KMS-11 (cell line): ENCODE measurements at regions not wholly inside any gene's neighbourhood (a gene's known extent, or its start where the extent isn't known, plus 50 kb on each side); places are given as distances from the start of the nearest gene placed in this dataset.

Experiments used
- H2AFZ ChIP-seq: fragments of 200-600 bp; sonication (generic); 2 replicates; pipeline ENCODE4 v1.6.1; 2016; ENCODE audit warnings: antibody characterized with exemption, mixed run types, low read depth
- H3K27ac ChIP-seq: fragments of 200-600 bp; sonication (generic); 2 replicates; pipeline ENCODE4 v1.6.1; 2016; ENCODE audit warnings: mild to moderate bottlenecking, mixed run types
- H3K27me3 ChIP-seq: fragments of 200-600 bp; sonication (generic); 2 replicates; pipeline ENCODE4 v1.6.1; 2017; ENCODE audit warnings: mild to moderate bottlenecking, low read depth, mixed run types, moderate library complexity; ENCODE audit not compliant: insufficient read depth
- H3K36me3 ChIP-seq: fragments of 200-600 bp; sonication (generic); 2 replicates; pipeline ENCODE4 v1.6.1; 2017; ENCODE audit warnings: mild to moderate bottlenecking, mixed run types; ENCODE audit not compliant: insufficient read depth
- H3K4me1 ChIP-seq: fragments of 200-600 bp; sonication (generic); 2 replicates; pipeline ENCODE4 v1.6.1; 2016; ENCODE audit warnings: mild to moderate bottlenecking, low read depth, mixed run types; ENCODE audit not compliant: poor library complexity, severe bottlenecking
- H3K4me2 ChIP-seq: fragments of 200-600 bp; sonication (generic); 2 replicates; pipeline ENCODE4 v1.7.0; 2016; ENCODE audit warnings: mild to moderate bottlenecking, mixed run types
- H3K4me3 ChIP-seq: fragments of 200-600 bp; sonication (generic); IDR thresholded peaks from 2 replicates; pipeline ENCODE4 v1.6.1; 2017; ENCODE audit warnings: low read depth, low read length, mixed read lengths; ENCODE audit not compliant: insufficient read depth
- H3K79me2 ChIP-seq: fragments of 200-600 bp; sonication (generic); 2 replicates; pipeline ENCODE4 v1.6.1; 2016; ENCODE audit warnings: low read depth, mixed run types; ENCODE audit not compliant: insufficient read depth
- H3K9ac ChIP-seq: fragments of 200-600 bp; sonication (generic); 2 replicates; pipeline ENCODE4 v1.6.1; 2016; ENCODE audit warnings: mild to moderate bottlenecking, mixed run types
- H4K20me1 ChIP-seq: fragments of 200-600 bp; sonication (generic); 2 replicates; pipeline ENCODE4 v1.6.1; 2016; ENCODE audit warnings: mild to moderate bottlenecking, mixed run types; ENCODE audit not compliant: insufficient read depth
- TF ChIP-seq, protein P1 (sequence below): fragments of 200-600 bp; sonication (generic); conservative IDR thresholded peaks from 2 replicates; pipeline ENCODE4 v1.6.1; 2017; ENCODE audit warnings: low read depth, mild to moderate bottlenecking, antibody characterized with exemption, low read length, moderate library complexity, mixed read lengths

GRCh38 chr15:39194106-39194830 lies 386.6 kb upstream of the THBS1 start:
- no peak overlapping the region for H3K27ac ChIP-seq
- no peaks in the 10 kb centered on the region for H3K36me3 ChIP-seq
- H3K4me2 ChIP-seq, result no peak overlapping the region
- TF ChIP-seq, protein P1, sequence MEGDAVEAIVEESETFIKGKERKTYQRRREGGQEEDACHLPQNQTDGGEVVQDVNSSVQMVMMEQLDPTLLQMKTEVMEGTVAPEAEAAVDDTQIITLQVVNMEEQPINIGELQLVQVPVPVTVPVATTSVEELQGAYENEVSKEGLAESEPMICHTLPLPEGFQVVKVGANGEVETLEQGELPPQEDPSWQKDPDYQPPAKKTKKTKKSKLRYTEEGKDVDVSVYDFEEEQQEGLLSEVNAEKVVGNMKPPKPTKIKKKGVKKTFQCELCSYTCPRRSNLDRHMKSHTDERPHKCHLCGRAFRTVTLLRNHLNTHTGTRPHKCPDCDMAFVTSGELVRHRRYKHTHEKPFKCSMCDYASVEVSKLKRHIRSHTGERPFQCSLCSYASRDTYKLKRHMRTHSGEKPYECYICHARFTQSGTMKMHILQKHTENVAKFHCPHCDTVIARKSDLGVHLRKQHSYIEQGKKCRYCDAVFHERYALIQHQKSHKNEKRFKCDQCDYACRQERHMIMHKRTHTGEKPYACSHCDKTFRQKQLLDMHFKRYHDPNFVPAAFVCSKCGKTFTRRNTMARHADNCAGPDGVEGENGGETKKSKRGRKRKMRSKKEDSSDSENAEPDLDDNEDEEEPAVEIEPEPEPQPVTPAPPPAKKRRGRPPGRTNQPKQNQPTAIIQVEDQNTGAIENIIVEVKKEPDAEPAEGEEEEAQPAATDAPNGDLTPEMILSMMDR, result no peak
- H2AFZ ChIP-seq, result no peak overlapping the region
- no peaks in the 10 kb centered on the region for H3K4me1 ChIP-seq
- H3K27me3 ChIP-seq, result no peaks in the 10 kb centered on the region
- no peaks in the 10 kb centered on the region for H4K20me1 ChIP-seq
- H3K4me3 ChIP-seq, result no peak overlapping the region
- no peak overlapping the region for H3K9ac ChIP-seq
- no peaks in the 10 kb centered on the region for H3K79me2 ChIP-seq

DNA sequence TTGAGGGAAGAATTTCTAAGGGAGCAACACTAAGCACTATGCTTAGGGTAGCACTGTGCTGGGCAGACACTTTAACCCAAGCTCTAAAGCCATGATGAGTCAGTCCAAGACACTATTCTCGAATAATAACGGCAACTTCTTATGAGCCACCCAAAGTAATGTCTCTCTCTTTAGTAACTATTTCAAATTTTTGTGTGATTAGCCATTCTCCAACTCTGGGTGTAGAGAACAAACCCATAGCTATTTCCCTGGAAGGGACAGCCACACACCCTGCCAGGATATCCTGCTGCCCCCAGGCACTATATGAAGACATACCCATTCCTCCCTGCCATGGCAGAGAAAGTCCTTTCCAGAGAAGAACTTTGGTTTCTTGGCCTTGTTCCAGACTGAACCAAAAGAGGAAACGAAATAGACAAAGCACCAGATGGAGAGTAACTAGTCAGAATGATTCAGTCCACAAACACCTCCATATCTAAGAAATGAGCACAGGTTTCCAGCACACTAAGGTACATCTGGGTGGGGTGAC lies 384.9 kb upstream of the THBS1 start:
- Histone ChIP-seq H3K79me2 (no peaks in the 10 kb centered on the region), H3K27ac (no peak overlapping the region), H3K27me3 (no peaks in the 10 kb centered on the region), H3K36me3 (no peaks in the 10 kb centered on the region), H3K4me1 (no peaks in the 10 kb centered on the region), H2AFZ (no peak overlapping the region), H3K4me2 (no peak overlapping the region), H3K9ac (no peak overlapping the region), H4K20me1 (no peaks in the 10 kb centered on the region), H3K4me3 (no peak overlapping the region)
- TF ChIP-seq, protein P1, result no peak

DNA sequence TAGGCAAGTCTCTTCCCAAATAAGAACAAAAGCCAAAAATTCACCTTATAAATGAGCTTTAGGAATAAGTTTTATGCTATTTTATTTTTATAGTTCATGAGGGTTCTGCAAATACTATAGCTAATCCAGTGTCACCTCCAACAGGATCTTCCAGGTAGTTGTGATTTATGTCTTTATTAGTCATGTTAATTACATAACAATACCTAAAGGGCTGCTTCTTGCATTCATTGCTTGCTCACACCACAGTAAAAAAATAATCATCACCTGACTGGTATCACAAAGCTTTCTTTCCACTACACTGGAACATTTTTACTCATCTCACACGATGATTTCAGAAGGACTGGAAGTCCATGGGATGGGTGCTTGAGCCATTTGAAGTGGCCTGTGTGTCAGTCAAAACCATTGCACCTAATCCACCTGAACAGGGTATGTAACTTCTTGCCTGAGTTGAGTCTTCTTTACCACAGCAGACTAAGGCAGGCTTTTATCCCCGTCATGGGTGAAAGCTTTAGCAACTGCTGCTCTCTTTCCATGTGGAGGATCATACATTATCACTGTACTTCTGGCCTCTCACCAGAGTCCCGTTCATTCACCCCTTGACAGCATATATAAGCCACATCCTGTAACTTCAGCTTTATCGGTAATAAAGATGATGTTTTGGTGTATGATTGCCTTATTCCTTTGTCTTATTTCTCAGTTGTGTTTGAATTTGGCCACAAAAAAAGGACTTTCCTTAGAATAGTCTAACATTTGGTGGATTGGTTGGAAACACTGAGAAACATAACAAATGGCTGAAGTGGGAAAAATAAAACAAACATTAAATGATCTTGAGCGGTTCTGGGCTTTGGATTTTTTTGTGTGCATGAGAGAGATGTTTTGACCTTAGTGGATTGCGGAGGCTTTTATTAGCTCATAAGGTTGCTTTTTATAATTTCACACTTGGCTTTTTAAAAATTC lies 382.6 kb upstream of the THBS1 start:
- Histone ChIP-seq H3K4me1 (no peaks in the 10 kb centered on the region), H3K9ac (no peak overlapping the region), H3K36me3 (no peaks in the 10 kb centered on the region), H4K20me1 (no peaks in the 10 kb centered on the region), H3K4me2 (no peak overlapping the region), H3K27me3 (no peaks in the 10 kb centered on the region), H3K27ac (no peak overlapping the region), H3K79me2 (no peaks in the 10 kb centered on the region), H3K4me3 (no peak overlapping the region), H2AFZ (no peak overlapping the region)
- TF ChIP-seq, protein P1, result no peak

- H3K27ac ChIP-seq, result no peak overlapping the region
- H3K4me2 ChIP-seq, result no peak overlapping the region
- no peaks in the 10 kb centered on the region for H3K27me3 ChIP-seq
- H3K79me2 ChIP-seq, result no peaks in the 10 kb centered on the region
- TF ChIP-seq, protein P1, result no peak
- no peaks in the 10 kb centered on the region for H4K20me1 ChIP-seq
- H2AFZ ChIP-seq, result no peak overlapping the region
- H3K36me3 ChIP-seq, result no peaks in the 10 kb centered on the region
- H3K9ac ChIP-seq, result no peak overlapping the region
- no peaks in the 10 kb centered on the region for H3K4me1 ChIP-seq
- H3K4me3 ChIP-seq, result no peak overlapping the region
Measured at GRCh38 chr15:39199076-39199475, 381.8 kb upstream of the THBS1 start.
